RKO (cell line): ENCODE measurements at regions not wholly inside any gene's neighbourhood (a gene's known extent, or its start where the extent isn't known, plus 50 kb on each side); places are given as distances from the start of the nearest gene placed in this dataset.

Experiments
- DNase-seq: peaks from one replicate; pipeline ENCODE4 v3.0.0-alpha.2; 2016; ENCODE audit warnings: low spot score

DNA sequence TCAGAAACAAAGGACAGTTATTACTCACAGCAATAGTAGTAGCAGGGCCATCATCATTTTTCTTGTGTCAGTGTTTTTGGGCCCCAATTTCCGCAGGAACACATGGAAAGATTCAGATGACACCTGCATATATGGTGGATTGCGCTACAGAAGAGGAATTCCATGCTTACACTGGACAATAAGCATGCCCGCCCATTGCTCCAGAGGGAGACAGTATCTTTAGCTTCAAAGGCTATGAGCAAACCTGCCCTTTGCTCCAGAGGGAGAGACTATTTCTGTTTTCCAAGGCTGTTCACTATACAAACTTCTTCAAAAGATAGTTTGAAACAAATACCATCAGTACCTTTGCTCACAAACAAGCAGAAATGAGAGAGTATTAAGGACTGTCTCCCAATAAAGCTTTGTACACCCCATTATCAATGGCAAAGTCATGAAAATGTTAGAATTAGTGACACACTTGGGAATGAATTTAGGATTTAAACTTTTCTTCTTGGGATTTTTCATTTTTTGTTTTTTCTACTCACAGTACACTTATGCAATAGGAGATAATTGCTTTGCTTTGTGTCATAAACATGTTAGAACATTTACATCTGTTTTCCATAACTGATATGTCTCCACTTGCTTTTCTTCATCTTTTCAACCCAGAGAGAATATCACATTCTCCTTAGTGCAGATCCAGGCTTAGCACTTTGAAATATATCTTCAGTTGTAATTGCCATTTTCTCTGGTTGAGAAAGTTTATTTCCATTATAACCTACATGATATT lies 564.5 kb upstream of the ZNF717 start:
- DNase-seq: no peak

- DNase-seq: no peak
Observed at GRCh38 chr3:76352051-76352450, 566.7 kb upstream of the ZNF717 start.

GRCh38 chr3:76352511-76353284 lies 567.3 kb upstream of the ZNF717 start:
- DNase-seq: no peak

GRCh38 chr3:76353683-76354082 lies 568.3 kb upstream of the ZNF717 start:
- no peak for DNase-seq

- DNase-seq: no peak
Observed at GRCh38 chr3:76361010-76361409, 575.7 kb upstream of the ZNF717 start.

DNA sequence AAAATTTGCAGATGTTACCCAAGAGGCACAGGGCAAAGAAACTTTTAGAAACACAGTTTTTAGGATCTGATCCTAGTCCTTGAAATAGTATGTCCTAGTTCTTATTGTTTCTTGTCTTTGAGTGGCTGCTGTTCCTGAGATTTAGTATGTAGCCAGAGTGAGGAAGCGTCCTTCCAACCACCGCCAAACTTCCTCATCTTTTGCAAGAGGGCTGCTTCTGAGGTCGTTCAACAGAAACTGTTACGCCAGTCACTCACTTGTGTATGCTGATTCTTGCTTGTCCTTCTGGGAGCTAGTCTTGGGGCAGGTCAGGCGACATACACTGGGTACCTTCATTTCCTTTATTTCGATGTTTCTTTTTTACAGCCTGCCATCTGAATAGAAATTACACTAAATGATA lies 577.3 kb upstream of the ZNF717 start:
- no peak for DNase-seq

DNA sequence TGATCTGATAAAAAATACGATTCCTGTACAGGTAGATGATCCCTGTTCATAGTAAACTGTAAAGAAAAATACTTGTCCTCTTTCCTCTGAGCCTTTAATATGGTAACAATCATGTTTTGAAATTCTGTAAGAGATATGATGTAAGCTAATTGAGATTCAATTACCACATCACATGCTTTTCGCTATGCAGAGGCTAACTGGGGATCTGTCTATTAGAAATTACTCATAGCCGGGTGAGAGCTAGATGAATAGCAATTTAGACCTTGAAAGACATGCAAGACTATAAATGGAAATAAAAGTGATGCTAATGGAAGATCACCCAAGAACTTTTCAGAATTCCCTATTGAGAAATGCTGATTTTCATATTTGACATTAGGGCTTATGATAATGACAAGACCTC lies 579.9 kb upstream of the ZNF717 start:
- no peak for DNase-seq

GRCh38 chr3:76367281-76367680 lies 581.9 kb upstream of the ZNF717 start:
- no peak for DNase-seq

GRCh38 chr3:76369170-76369569 lies 583.8 kb upstream of the ZNF717 start:
- peak; percentile 75 for DNase-seq

- DNase-seq: no peak
Observed at GRCh38 chr3:76370749-76371520, 585.6 kb upstream of the ZNF717 start.

- no peak for DNase-seq
Observed at GRCh38 chr3:76372497-76372896, 587.1 kb upstream of the ZNF717 start.

GRCh38 chr3:76377074-76377473 lies 591.7 kb upstream of the ZNF717 start:
- DNase-seq: no peak

- no peak for DNase-seq
Observed at GRCh38 chr3:76378789-76379188, 593.4 kb upstream of the ZNF717 start.

- no peak for DNase-seq
Observed at GRCh38 chr3:76383781-76384180, 598.4 kb upstream of the ZNF717 start.

DNA sequence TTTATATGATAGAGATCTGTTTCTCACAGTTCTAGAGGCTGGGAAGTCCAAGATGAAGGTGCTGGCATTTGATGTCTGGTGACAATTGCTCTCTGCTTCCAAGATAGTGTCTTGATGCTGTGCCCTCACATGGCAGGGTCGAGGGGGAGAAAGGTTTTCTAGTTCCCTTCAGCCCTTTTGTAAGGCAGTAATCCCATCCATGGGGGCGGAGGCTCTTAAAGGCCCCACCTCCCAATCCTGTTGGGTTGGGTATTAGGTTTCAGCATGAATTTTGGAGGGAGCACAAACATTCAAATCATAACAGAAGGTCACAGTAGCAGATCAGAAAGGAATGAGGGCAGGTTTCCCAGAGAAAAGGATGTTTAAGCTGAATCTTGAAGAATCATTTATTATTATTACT lies 601.7 kb upstream of the ZNF717 start:
- no peak for DNase-seq

- DNase-seq: peak; percentile 0
Observed at GRCh38 chr3:76400141-76400540, 614.8 kb upstream of the ZNF717 start.

- DNase-seq: no peak
Observed at GRCh38 chr3:76402926-76403325, 617.6 kb upstream of the ZNF717 start.

GRCh38 chr3:76403556-76403955 lies 618.2 kb upstream of the ZNF717 start:
- no peak for DNase-seq

DNA sequence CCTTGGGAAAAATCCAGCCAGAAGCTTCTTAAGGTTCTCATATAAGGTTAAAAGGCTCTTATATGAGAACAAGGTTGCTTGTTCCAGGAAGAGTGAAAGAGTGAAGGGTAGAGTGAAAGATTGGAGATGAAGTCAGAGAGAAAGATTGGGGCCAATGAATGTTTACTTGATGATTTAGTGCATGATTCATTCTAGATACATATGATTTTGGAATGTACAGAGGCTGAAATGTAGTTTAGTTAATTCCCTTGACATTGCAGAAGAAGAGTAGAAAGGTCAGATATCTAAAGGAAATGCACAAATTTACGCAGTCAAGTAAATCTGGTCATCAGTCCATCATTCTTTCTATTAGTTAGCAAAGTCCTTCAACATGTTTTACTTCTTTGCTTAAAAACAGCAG lies 619.8 kb upstream of the ZNF717 start:
- DNase-seq: no peak

- no peak for DNase-seq
Observed at GRCh38 chr3:76410762-76411281, 625.5 kb upstream of the ZNF717 start.

DNA sequence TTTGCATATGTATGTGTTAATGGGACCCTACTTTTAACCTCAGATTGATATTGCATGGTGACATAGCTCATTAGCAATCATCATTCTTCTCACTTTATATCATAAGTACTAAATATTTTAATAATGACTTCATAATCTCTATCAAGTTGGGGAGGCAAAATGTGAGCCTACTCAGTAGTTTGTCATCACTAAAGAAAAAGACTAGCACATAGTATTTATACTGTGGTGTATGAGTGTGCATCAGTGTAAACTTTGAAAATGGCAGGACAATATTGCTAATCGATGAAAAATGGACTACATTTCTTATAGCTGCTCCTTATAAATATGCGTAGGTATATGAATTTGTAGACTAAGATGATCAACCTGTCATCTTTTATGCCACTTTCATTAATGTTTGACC lies 624.5 kb upstream of the ROBO2 start:
- no peak for DNase-seq

DNA sequence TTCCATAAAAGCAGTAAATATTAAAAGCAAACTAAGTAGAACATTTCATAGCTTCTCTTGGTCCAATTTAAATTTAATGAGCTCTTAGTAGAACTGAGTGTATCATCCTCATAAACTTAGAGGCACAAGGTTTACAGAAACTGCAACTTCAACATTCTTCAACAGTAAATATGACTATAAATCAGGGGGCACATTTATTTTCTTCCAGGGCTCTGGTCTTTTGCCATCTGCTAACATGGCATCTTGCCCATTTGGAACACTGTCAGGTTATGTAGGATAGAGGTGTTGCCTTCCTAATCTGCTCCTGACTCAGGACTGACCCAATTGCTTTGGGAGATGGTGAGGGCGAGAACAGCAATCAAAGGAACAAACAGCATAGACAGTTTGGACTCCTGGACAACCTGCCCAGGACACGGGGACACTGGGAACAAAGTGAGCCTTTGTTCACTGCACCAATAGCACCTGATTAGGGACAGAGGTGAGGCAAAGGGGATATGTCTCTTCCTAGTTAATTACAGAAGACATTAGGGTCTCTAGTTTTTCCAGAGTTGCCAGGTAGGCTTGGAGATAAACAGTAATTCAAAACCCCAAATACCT lies 610.2 kb upstream of the ROBO2 start:
- DNase-seq: no peak
